DND-41 (cell line): ENCODE measurements at regions not wholly inside any gene's neighbourhood (a gene's known extent, or its start where the extent isn't known, plus 50 kb on each side); places are given as distances from the start of the nearest gene placed in this dataset.

Experiments
- CTCF ChIP-seq: IDR thresholded peaks from 2 replicates; pipeline ENCODE4 v1.5.1; 2012; ENCODE audit warnings: borderline replicate concordance, low read length, moderate library complexity, mild to moderate bottlenecking; ENCODE audit not compliant: poor library complexity, severe bottlenecking; ENCODE audit errors: extremely low read depth
- EZH2 ChIP-seq: IDR thresholded peaks from 3 replicates; pipeline ENCODE4 v1.6.1; 2012; ENCODE audit warnings: borderline replicate concordance, low read depth, mild to moderate bottlenecking, moderate library complexity, low read length, inconsistent platforms; ENCODE audit not compliant: severe bottlenecking

- TF ChIP-seq CTCF: no peak
- TF ChIP-seq EZH2: no peak
Measured at GRCh38 chr4:3827616-3828492, 61.7 kb downstream of the ADRA2C start.
